DMS 273 (cell line): ENCODE measurements at regions not wholly inside any gene's neighbourhood (a gene's known extent, or its start where the extent isn't known, plus 50 kb on each side); places are given as distances from the start of the nearest gene placed in this dataset.
"Not testable (repeated sequence)": the region's sequence is repeated elsewhere in the genome, so short reads cannot be mapped to it uniquely, and the experiment has no call there.

Experiments
- DNase-seq: peaks from one replicate; lab custom pipeline; 2025; ENCODE audit not compliant: unreplicated experiment; lab: John Stamatoyannopoulos, UW

GRCh38 chr14:27863166-27863565 lies 903.4 kb upstream of the FOXG1 start:
- no peak for DNase-seq

GRCh38 chr14:27881063-27881462 lies 885.5 kb upstream of the FOXG1 start:
- DNase-seq = no peak

DNA sequence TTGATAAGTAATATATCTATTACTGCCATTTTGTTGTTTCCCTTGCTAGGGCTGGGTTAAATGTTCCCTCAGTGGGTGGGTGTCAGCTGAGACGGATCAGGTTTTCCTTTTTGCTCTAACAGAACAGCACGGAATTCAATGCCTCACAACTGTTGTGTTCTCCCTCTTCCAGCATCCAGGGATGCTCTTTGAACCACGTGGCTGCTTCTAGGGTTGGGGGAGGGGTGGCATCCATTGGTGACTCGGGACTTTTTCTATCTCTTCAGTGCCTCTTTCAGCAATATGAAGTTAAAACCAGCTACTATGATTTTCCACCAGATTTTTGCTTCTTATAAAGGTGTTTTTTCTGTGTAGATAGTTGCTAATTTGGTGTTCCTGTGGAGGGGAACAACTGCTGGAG lies 884.9 kb upstream of the FOXG1 start:
- DNase-seq = no peak

DNA sequence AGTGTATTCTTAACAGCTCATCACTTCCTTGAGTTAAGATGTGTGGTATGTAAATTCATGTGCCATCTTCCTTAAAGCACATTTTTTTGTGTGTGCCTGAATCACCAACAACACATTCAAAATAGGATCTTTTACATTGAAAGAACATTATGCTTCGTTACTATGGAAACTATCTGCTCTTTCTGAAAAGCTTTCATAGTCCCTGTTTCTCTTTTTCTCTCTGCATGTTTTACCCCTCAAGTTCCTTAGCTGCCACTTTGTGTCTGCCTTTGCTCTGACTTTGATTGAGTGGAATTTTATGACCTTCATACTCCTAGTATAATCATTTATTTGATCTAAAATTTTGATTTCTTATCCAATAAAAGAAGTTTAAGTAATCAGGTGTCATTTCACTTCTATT lies 880.3 kb upstream of the FOXG1 start:
- DNase-seq = no peak

DNA sequence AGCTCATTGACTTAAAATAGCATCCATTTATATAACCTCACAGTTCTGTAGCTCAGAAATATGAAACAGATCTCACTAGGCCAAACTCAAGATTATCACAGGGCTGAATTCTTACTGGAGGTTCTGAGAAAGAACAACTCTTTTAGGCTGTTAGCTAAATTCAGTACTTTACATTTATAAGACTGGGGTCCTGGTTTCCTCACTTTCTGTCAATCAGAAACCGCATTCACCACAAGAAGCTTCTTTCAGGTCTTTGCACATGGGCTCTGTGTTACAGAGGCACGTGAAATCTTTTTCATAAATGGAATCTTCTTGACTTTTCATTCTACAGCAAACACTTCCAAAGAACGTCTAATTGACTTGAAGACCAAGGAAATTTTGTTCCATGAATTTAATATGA lies 876.3 kb upstream of the FOXG1 start:
- no peak for DNase-seq

DNA sequence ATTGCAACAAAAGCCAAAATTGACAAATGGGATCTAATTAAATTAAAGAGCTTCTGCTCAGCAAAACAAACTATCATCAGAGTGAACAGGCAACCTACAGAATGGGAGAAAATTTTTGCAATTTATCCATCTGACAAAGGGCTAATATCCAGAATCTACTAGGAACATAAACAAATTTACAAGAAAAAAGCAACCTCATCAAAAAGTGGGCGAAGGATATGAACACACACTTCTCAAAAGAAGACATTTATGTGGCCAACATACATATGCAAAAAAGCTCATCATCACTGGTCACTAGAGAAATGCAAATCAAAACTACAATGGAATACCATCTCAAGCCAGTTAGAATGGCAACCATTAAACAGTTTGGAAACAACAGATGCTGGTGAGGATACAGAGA lies 858.1 kb upstream of the FOXG1 start:
- DNase-seq = not testable (repeated sequence)

GRCh38 chr14:27916326-27916725 lies 850.3 kb upstream of the FOXG1 start:
- no peak for DNase-seq

GRCh38 chr14:27917896-27918295 lies 848.7 kb upstream of the FOXG1 start:
- no peak for DNase-seq

DNA sequence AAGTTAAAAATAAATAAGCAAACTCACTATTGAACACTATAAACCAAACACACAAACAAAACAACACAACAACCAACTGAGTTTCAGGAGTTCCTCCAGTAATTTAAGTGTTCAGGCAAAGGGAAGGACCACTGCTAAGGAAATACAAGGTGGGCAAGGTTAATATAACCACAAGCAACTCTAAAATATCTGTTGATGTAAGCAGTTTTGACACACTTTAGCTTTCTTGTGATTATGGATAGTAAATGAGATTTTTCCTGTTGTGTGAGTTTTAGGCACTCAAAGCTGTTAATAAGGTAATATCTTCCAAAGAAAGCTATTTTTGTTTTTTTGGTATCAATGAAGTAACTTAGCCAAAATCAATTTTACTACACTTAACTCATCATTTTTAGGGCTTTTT lies 839.1 kb upstream of the FOXG1 start:
- no peak for DNase-seq

DNA sequence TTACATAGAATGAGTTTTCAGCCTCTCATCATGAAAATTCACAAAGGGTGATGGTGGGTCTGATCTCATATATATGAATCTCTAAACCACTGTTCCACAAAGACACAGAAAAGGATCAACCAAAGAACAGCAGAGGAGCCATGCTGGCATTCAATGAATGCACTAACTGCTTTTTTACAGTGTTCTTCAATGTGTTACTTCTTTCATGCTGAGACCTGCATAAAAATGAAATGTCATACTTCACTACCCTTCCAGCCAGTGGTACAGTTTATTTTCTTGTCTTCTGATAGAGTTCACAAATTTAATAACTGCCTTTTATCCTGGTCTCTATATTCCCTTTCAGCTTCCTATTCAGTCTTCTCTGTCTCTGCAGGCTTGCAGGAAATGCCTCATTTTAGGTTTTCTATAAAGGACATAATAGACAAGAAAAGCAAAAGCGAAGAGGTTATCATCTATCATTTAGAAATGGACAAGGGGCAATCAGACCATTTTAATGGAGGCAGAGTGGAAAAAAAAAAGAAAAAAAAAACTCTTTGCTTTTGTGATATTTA lies 836.7 kb upstream of the FOXG1 start:
- DNase-seq = no peak

- DNase-seq = no peak
These were observed 828.2 kb upstream of the FOXG1 start for GRCh38 chr14:27938392-27938791.

GRCh38 chr14:27945512-27945911 lies 821.1 kb upstream of the FOXG1 start:
- no peak for DNase-seq

GRCh38 chr14:27958757-27959156 lies 807.8 kb upstream of the FOXG1 start:
- DNase-seq = no peak

- no peak for DNase-seq
These were observed 770.9 kb upstream of the FOXG1 start for GRCh38 chr14:27995691-27996090.

DNA sequence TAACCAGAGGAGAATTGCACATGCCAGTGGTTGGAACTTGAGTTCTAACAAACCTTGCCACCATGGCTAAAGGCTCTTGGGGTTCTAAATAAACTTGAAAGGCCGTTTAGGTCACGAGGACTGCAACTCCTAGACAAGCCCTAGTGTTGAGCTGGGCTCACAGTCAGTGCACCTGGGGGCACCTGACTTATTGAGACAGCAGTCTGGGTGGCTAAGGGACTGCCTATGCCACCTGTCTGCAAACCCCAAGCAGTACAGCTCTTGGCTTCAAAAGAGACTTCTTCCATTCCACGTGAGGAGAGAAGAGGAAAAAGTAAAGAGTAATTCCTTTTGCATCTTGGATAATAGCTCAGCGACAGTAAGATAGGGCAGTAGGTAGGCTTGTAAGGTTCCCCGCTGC lies 765.6 kb upstream of the FOXG1 start:
- DNase-seq = no peak

GRCh38 chr14:28012629-28013415 lies 753.8 kb upstream of the FOXG1 start:
- DNase-seq = no peak

DNA sequence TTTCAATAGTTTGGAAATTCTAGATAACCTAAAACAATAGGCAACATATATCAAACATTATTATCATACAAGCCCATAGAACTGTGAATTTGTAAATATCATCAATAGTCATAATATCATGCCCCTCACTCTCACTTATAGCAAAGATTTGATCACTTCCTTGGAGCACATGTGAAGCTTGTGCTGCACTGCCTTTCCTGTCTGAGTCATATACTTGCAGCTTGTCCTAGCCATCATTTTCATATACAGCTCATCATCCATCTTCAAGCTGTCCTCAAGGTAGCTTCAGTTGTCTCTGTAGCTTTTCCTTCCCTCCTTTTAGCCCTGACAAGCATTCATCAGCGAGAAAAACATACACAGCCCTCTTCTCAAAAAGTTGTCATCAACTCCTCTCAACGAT lies 746.5 kb upstream of the FOXG1 start:
- DNase-seq = no peak

- no peak for DNase-seq
These were observed 742.7 kb upstream of the FOXG1 start for GRCh38 chr14:28023853-28024252.

DNA sequence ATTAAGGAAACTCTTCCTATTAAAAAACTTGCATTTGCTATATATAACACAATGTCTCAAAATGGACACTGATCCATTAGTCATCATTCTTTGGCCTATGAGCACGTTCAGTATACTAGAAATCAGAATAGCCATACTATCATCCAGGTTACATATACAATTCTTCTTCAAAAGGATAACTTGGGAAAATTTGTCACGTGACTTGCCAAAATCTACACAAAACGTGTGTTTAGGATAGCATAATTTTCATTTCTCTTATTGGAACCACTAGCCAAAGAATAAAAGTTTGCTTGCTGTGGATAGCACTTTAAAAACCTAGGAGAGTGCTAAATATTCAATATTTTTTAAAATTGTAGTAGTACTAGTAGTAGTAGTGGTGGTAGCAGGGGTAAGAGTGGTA lies 714.3 kb upstream of the FOXG1 start:
- DNase-seq = no peak

GRCh38 chr14:28055008-28055407 lies 711.6 kb upstream of the FOXG1 start:
- no peak for DNase-seq

DNA sequence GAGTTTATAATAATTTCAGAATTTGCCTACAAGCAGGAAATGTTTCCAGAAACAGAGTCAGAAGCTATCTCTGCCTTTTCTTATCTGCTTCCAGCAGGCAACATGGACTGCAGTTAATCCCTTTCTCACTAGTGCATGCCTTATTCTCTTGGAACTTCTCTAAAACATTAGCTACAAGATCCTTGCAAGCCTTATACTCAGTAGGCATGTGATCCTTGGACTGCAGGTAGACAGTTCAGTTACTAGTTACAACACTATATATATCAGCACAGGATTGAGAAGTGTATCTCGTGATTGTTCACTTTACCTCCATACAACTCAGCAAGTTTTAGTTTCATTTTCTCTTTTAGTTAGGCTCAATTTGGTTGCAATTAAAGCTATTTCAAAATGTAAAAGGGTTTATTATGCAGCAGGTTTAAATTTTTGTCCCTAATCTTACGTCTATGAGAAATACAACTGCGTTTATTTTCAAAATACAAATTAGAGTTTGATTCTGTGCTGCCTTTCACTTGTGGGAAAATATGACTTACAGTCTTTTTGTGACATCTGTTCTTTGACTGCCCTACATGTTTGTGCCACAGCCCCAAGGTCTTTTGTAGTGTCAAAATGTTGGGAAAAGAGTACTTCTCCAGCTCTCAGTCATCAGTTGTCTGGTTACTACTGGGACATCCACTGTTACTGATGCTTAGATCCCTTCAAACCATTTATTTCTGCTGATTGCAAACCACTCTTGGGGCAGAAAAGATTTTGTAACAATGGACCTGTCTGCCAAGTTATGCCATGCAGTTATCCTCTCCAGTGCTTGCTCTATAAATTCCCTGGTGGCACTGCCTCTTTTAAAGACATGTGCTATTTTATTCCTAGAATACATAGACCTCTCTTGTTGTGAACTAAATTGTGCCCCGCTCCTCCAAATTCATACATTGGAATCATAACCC lies 709.0 kb upstream of the FOXG1 start:
- no peak for DNase-seq

GRCh38 chr14:28059254-28059653 lies 707.3 kb upstream of the FOXG1 start:
- no peak for DNase-seq
